Activated naive CD4-positive, alpha-beta T cell treated with anti-CD3 and anti-CD28 coated beads, Interleukin-2, amount 10 ng/mL, durations not matched to agents 7 days and 5 days (primary cell): ENCODE measurements at regions not wholly inside any gene's neighbourhood (a gene's known extent, or its start where the extent isn't known, plus 50 kb on each side); places are given as distances from the start of the nearest gene placed in this dataset.
"Not testable (repeated sequence)": the region's sequence is repeated elsewhere in the genome, so short reads cannot be mapped to it uniquely, and the experiment has no call there.

ENCODE experiments used
- CTCF ChIA-PET: fragments of 350-600 bp; sonication (Branson Sonifier 250); formaldehyde crosslinking; loops from one replicate; lab custom pipeline; 2021; ENCODE audit warnings: antibody characterized with exemption; lab: Charles Lee
- DNase-seq: peaks from one replicate; pipeline ENCODE4 v3.0.0-alpha.2; 2020
- H3K27ac Mint-ChIP-seq: one replicate; pipeline ENCODE4 v1.8.0; 2021; ENCODE audit warnings: mild to moderate bottlenecking, moderate library complexity, mixed read lengths
- H3K27me3 Mint-ChIP-seq: one replicate; pipeline ENCODE4 v1.8.0; 2021; ENCODE audit warnings: mild to moderate bottlenecking, mixed read lengths
- H3K36me3 Mint-ChIP-seq: one replicate; pipeline ENCODE4 v1.8.0; 2021; ENCODE audit warnings: mixed read lengths
- H3K4me1 Mint-ChIP-seq: one replicate; pipeline ENCODE4 v1.8.0; 2021; ENCODE audit warnings: mixed read lengths
- H3K4me3 Mint-ChIP-seq: one replicate; pipeline ENCODE4 v1.8.0; 2021; ENCODE audit warnings: mild to moderate bottlenecking, moderate library complexity, mixed read lengths
- H3K9me3 Mint-ChIP-seq: one replicate; pipeline ENCODE4 v1.8.0; 2021; ENCODE audit warnings: mixed read lengths

- peaks cover 1% of the 10 kb centered on the region for H3K27me3 Mint-ChIP-seq
- H3K4me3 Mint-ChIP-seq = no peak overlapping the region
- no peak overlapping the region for H3K27ac Mint-ChIP-seq
- CTCF ChIA-PET = no interaction called here
- H3K4me1 Mint-ChIP-seq = peaks cover 7% of the 10 kb centered on the region
- H3K9me3 Mint-ChIP-seq = peaks cover 19% of the 10 kb centered on the region
- no peaks in the 10 kb centered on the region for H3K36me3 Mint-ChIP-seq
- no peak for DNase-seq
Measured at GRCh38 chr18:8908792-8909510, 193.5 kb upstream of the NDUFV2 start.

DNA sequence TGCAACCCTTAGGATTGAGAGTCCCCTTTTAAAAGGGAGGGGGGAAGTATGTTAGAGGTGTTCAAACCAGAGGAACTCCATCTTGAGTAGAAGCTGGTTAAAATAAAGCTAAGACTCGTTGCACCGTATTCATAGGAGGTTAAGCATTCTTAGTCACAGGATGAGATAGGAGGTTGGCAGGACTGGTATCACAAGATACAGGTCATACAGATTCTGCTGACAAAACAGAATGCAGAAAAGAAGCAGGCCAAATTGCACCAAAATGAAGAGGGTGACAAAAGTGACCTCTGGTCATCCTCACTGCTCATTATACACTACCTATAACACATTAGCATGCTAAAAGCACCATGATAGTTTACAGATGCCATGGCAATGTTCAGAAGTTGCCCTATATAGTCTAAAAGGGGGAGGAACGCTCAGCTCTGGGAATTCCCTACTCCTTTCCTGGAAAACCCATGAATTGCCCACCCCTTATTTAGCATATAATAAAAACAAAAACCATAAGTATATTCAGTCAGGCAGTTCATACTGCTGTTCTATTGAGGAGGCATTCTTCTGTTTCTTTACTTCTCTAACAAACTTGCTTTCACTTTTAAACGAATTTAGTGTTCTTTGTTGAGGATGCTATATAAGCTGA, 192.2 kb upstream of the NDUFV2 start:
- H3K4me3 Mint-ChIP-seq = no peak overlapping the region
- DNase-seq = no peak
- H3K27ac Mint-ChIP-seq = no peak overlapping the region
- no peaks in the 10 kb centered on the region for H3K36me3 Mint-ChIP-seq
- peaks cover 19% of the 10 kb centered on the region for H3K9me3 Mint-ChIP-seq
- peaks cover 7% of the 10 kb centered on the region for H3K4me1 Mint-ChIP-seq
- CTCF ChIA-PET = no interaction called here
- H3K27me3 Mint-ChIP-seq = peaks cover 4% of the 10 kb centered on the region

- Mint-ChIP-seq H3K36me3 (no peaks in the 10 kb centered on the region), H3K4me1 (peaks cover 7% of the 10 kb centered on the region), H3K27me3 (peaks cover 4% of the 10 kb centered on the region), H3K9me3 (peaks cover 17% of the 10 kb centered on the region), H3K27ac (no peak overlapping the region), H3K4me3 (no peak overlapping the region)
- DNase-seq = no peak
- CTCF ChIA-PET = no interaction called here
Measured at GRCh38 chr18:8910843-8911242, 191.7 kb upstream of the NDUFV2 start.

GRCh38 chr18:8911408-8912340, 190.8 kb upstream of the NDUFV2 start:
- Mint-ChIP-seq H3K27ac (no peak overlapping the region), H3K36me3 (no peaks in the 10 kb centered on the region), H3K27me3 (peaks cover 4% of the 10 kb centered on the region), H3K4me3 (no peak overlapping the region), H3K4me1 (peaks cover 9% of the 10 kb centered on the region), H3K9me3 (peaks cover 14% of the 10 kb centered on the region)
- CTCF ChIA-PET = no interaction called here
- DNase-seq = no peak

GRCh38 chr18:8912348-8913326, 189.9 kb upstream of the NDUFV2 start:
- Mint-ChIP-seq H3K27me3 (peaks cover 4% of the 10 kb centered on the region), H3K36me3 (no peaks in the 10 kb centered on the region), H3K9me3 (peaks cover 14% of the 10 kb centered on the region), H3K4me1 (peaks cover 14% of the 10 kb centered on the region), H3K4me3 (no peak overlapping the region), H3K27ac (no peak overlapping the region)
- no peak for DNase-seq
- CTCF ChIA-PET = no interaction called here

GRCh38 chr18:8913606-8914403, 188.7 kb upstream of the NDUFV2 start:
- CTCF ChIA-PET, H3K4me3 Mint-ChIP-seq, H3K36me3 Mint-ChIP-seq: not testable (repeated sequence)

GRCh38 chr18:8914404-8915264, 187.9 kb upstream of the NDUFV2 start:
- H3K27ac Mint-ChIP-seq, H3K36me3 Mint-ChIP-seq, H3K4me3 Mint-ChIP-seq, CTCF ChIA-PET, H3K27me3 Mint-ChIP-seq, H3K9me3 Mint-ChIP-seq, DNase-seq: not testable (repeated sequence)
- peaks cover 14% of the 10 kb centered on the region for H3K4me1 Mint-ChIP-seq

More at GRCh38 chr18:8913606-8914403, 188.7 kb upstream of the NDUFV2 start:
- H3K27ac Mint-ChIP-seq, H3K27me3 Mint-ChIP-seq, DNase-seq: not testable (repeated sequence)
- H3K9me3 Mint-ChIP-seq = peaks cover 11% of the 10 kb centered on the region
- H3K4me1 Mint-ChIP-seq = peaks cover 14% of the 10 kb centered on the region

DNA sequence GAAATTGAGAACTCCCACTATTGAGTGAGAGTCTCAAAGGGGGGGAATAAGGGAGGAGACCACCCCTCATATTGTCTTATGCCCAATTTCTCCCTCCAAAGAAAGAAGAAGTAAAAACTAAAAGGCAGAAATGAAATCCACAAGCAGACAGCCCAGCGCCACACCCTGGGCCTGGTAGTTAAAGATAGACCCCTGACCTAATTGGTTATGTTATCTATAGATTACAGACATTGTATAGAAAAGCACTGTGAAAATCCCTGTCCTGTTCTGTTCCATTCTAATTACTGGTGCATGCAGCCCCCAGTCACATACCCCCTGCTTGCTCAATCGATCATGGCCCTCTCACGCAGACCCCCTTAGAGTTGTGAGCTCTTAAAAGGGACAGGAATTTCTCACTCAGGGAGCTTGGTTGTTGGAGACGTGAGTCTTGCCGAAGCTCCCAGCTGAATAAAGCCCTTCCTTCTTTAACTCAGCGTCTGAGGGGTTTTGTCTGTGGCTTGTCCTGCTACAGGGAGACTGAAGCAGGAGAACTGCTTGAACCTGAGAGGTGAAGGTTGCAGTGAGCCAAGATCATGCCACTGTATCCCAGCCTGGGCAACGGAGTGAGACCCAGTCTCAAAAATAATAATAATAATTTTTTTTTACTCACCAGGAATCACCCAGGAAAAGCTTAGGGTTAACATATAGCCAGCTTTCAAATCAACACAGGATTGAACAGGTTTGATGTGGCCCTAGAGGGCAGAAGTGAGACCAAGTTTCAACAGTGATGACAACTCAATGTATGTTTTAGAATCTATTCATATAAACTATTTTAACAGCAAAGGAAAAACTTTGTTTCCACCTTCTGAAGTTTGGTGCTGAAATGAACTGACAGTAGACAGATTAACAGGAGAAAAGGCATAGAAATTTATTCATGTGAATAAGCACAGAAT, 181.4 kb upstream of the NDUFV2 start:
- H3K36me3 Mint-ChIP-seq, H3K27ac Mint-ChIP-seq, CTCF ChIA-PET, H3K27me3 Mint-ChIP-seq, DNase-seq, H3K4me1 Mint-ChIP-seq, H3K9me3 Mint-ChIP-seq, H3K4me3 Mint-ChIP-seq: not testable (repeated sequence)

DNA sequence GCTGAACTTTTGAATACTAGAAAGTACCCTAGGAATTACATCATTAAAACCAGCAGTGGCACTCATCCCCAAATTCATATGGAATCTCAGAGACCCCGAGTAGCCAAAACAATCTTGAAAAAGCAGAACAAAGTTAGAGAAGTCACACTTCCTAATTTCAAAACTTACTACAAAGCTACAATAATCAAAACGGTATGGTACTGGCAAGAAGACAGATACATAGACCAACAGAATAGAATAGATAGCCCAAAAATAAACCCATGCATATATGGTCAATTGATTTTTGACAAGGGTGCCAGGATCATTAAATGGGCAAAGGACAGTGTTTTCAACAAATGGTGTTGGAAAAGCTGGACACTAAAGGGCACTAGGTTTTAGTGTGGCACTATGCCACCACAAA, 176.0 kb upstream of the NDUFV2 start:
- Mint-ChIP-seq H3K9me3 (peaks cover 19% of the 10 kb centered on the region), H3K4me3 (no peak overlapping the region), H3K36me3 (no peaks in the 10 kb centered on the region), H3K27ac (no peak overlapping the region), H3K4me1 (no peaks in the 10 kb centered on the region), H3K27me3 (peaks cover 10% of the 10 kb centered on the region)
- no peak for DNase-seq
- CTCF ChIA-PET = no interaction called here

DNA sequence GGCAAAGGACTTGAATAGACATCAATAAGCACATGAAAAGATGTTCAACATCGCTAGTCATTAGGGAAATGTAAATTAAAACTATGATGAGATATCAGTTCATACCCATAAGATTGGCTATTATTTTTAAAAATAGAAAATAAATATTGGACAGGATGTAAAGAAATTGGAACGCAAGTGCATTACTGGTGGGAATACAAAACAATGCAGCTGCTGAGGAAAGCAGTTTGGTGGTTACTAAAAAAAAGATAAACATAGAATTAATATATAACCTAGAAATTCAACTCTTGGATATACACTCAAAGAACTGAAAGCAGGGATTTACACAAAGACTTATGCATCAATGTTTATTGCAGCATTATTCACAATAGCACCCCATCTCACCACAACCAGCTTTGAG, 174.5 kb upstream of the NDUFV2 start:
- no peak for DNase-seq
- H3K27me3 Mint-ChIP-seq = peaks cover 10% of the 10 kb centered on the region
- H3K9me3 Mint-ChIP-seq = peaks cover 20% of the 10 kb centered on the region
- H3K36me3 Mint-ChIP-seq = no peaks in the 10 kb centered on the region
- CTCF ChIA-PET = interaction anchor here (1.2 kb wide), 1 partner anchor 54 kb away, joined by 4 read pairs; no protein-coding TSS in a partner anchor
- no peak overlapping the region for H3K27ac Mint-ChIP-seq
- H3K4me3 Mint-ChIP-seq = no peak overlapping the region
- no peaks in the 10 kb centered on the region for H3K4me1 Mint-ChIP-seq

DNA sequence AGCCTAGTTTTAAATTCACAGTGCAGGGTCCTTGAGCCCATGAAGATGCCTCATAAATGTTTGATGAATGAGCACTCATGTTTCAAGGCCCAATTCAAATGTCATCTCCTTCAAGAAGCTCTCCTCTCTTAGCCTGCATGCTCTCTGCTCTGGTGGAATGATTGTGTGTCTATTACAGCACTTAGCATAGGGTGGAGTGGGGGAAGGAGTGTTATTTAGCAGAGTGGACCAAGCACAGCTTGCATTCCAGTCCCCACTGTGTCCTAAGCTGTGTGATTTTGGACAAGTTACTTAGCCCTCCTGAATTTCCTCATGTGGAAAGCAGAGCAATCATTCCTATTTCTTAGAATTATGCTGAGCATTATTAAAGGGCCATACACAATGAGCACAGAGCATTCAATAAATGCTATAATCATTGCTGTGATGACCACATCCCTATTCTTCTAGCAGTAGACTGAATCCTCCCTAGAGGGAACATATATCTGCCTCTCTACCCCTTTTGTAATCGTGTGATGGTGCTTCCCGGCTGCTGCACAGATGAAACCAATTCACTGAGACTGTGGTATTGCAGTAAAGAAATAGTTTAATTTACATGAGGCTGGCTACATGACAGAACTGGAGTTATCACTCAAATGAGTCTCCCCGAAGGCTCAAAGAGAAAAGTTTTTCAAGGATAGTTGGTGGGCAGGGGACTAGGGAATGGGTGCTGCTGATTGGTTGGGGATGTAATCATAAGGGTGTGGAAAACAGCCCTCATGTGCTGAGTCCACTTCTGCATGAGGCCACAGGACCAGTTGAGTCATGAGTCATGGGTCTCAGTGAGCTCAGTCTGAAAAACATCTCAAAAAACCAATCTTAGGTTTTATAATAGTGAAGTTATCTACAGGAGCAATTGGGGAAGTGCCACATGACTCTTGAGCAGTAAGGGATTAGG, 173.4 kb upstream of the NDUFV2 start:
- Mint-ChIP-seq H3K36me3 (no peaks in the 10 kb centered on the region), H3K27me3 (peaks cover 10% of the 10 kb centered on the region), H3K27ac (no peak overlapping the region), H3K9me3 (peaks cover 22% of the 10 kb centered on the region), H3K4me3 (no peak overlapping the region), H3K4me1 (no peaks in the 10 kb centered on the region)
- no peak for DNase-seq
- CTCF ChIA-PET = interaction anchor here (1.2 kb wide), 1 partner anchor 53 kb away, joined by 4 read pairs; no protein-coding TSS in a partner anchor
